ENCODE measurements at regions not wholly inside any gene's neighbourhood (a gene's known extent, or its start where the extent isn't known, plus 50 kb on each side); places are given as distances from the start of the nearest gene placed in this dataset.

- DNase-seq (ENCODE audit: extremely low spot score): no peak
- CTCF ChIA-PET: interaction anchor here (1.0 to 1.8 kb wide), 3 partner anchors 22 to 303 kb away, joined by 3 to 4 read pairs (median 4); no protein-coding TSS in a partner anchor
- no peak for TF ChIP-seq CTCF (IDR thresholded peaks at IDR 0.05; ENCODE audit: control extremely low read depth, extremely low read depth, low read depth, missing control alignments)
- POLR2A ChIA-PET: no interaction called here
Measured at GRCh38 chr2:222993920-222994650, 57.9 kb upstream of the KCNE4 start.

DNA sequence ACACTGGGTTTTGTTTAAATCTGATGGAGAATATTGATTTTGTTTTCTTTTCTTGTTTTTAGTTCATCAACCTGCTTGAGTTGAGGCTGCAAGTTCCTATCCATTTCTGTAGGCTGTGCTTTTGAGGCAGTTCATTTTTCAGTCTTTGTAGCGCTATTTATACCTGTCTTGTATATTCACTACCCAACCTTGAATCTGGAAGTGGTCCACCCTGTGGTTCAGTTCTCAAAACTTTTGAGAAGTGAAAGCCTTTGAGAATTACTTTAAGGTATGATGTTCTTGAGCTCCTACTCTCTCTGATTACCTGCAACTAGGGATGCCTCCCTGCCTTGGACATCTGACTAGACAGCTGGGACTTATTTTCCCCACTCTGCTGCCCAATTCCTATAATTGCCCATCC, 53.5 kb upstream of the KCNE4 start:
- CTCF ChIA-PET: no interaction called here
- POLR2A ChIA-PET: no interaction called here
- no peak for DNase-seq (ENCODE audit: extremely low spot score)
- no peak for TF ChIP-seq CTCF (IDR thresholded peaks at IDR 0.05; ENCODE audit: control extremely low read depth, extremely low read depth, low read depth, missing control alignments)

DNA sequence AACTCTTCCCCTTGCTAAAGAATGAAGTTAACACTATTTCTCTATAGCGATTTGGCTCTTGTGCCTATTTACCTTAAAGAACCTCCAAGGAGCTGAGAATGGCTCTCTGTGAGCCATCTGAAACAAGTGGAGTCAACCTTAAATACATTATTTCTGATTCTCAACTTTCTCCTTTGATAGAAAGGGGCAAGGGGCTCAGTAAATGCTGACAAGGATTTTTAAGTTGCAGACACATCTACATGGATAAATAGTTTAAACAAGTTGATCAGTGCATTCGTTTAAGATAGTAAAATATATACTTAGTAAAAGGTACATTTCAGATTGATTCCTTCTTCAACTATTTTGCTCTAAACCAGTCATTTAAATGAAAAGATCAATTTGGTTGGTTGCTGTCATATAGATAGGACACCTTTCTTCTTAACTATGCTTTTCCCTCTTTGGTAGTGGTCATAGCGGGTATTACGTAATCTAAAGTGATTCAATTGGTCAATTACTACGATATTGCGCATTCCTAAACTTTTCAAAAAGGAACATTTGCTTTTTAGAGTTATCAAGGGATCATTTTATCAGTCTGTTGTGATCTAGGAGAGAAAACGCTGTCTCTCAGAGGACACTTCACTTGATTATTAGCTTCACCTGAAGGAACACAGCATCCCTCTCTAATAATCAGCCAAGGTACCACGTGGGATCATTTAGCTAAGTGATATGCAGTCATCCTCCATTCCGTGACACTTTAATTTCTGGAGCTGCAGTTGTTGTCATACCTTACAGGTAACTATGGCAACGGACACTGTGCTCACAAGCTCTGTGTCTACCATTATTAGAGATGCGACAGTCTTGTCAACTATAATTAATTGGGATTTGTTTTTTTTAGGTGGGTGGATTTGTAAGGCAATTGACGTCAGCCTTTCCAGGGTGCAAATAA, 50.9 kb upstream of the KCNE4 start:
- ChIA-PET CTCF (no interaction called here), POLR2A (no interaction called here)
- no peak for DNase-seq (ENCODE audit: extremely low spot score)
- no peak for TF ChIP-seq CTCF (IDR thresholded peaks at IDR 0.05; ENCODE audit: control extremely low read depth, extremely low read depth, low read depth, missing control alignments)

DNA sequence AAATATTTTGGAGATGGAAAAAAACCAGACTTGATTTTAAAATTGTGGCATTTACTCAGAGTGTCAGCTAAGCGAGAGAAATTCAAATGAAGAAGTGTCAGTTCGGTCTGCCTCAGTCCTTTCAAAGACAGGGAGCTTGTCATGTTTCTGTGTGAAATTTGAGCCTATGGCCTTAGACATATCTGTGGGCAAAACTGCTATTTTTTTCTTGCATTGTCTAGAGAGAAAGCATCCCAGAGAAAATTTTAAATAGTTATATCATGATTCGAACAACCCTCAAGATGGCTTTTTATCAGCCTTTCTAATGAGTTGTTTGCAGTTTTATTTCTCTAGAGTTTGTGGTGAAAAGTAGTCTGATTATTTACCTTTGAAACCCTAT, 50.2 kb upstream of the KCNE4 start:
- no peak for DNase-seq (ENCODE audit: extremely low spot score)
- no peak for TF ChIP-seq CTCF (IDR thresholded peaks at IDR 0.05; ENCODE audit: control extremely low read depth, extremely low read depth, low read depth, missing control alignments)
- ChIA-PET CTCF (no interaction called here), POLR2A (no interaction called here)

All from GM10248 (cell line).